HG02588 (cell line): ENCODE measurements at regions not wholly inside any gene's neighbourhood (a gene's known extent, or its start where the extent isn't known, plus 50 kb on each side); places are given as distances from the start of the nearest gene placed in this dataset.

Experiments
- ATAC-seq: cut with Tn5 transposase; IDR thresholded peaks from one replicate; pipeline ENCODE4 v1.9.1; 2021; ENCODE audit warnings: mild to moderate bottlenecking, moderate library complexity; ENCODE audit not compliant: unreplicated experiment

- no peak for ATAC-seq
Observed at GRCh38 chr9:73742412-73742811, 590.7 kb downstream of the ANXA1 start.

- ATAC-seq = no peak
Observed at GRCh38 chr9:73743826-73744225, 592.2 kb downstream of the ANXA1 start.

GRCh38 chr9:73745598-73745997, 593.9 kb downstream of the ANXA1 start:
- no peak for ATAC-seq

GRCh38 chr9:73753171-73753570, 601.5 kb downstream of the ANXA1 start:
- no peak for ATAC-seq

GRCh38 chr9:73761905-73762304, 610.2 kb downstream of the ANXA1 start:
- no peak for ATAC-seq

- no peak for ATAC-seq
Observed at GRCh38 chr9:73773896-73774295, 622.2 kb downstream of the ANXA1 start.

GRCh38 chr9:73775757-73776156, 624.1 kb downstream of the ANXA1 start:
- no peak for ATAC-seq

GRCh38 chr9:73780916-73781315, 629.3 kb downstream of the ANXA1 start:
- ATAC-seq = no peak

- ATAC-seq = no peak
Observed at GRCh38 chr9:73782166-73782565, 630.5 kb downstream of the ANXA1 start.

GRCh38 chr9:73799446-73799845, 647.8 kb downstream of the ANXA1 start:
- no peak for ATAC-seq

GRCh38 chr9:73805111-73805510, 653.4 kb downstream of the ANXA1 start:
- ATAC-seq = no peak

GRCh38 chr9:73805853-73806458, 654.3 kb downstream of the ANXA1 start:
- no peak for ATAC-seq

GRCh38 chr9:73806876-73807275, 655.2 kb downstream of the ANXA1 start:
- ATAC-seq = no peak

GRCh38 chr9:73807952-73808351, 656.3 kb downstream of the ANXA1 start:
- no peak for ATAC-seq

GRCh38 chr9:73810585-73811215, 659.0 kb downstream of the ANXA1 start:
- no peak for ATAC-seq

GRCh38 chr9:73813546-73813945, 661.9 kb downstream of the ANXA1 start:
- no peak for ATAC-seq

GRCh38 chr9:73816905-73817304, 665.2 kb downstream of the ANXA1 start:
- ATAC-seq = no peak

- ATAC-seq = no peak
Observed at GRCh38 chr9:73824671-73825070, 672.5 kb upstream of the RORB start.

- ATAC-seq = no peak
Observed at GRCh38 chr9:73838871-73839270, 658.3 kb upstream of the RORB start.

- ATAC-seq = no peak
Observed at GRCh38 chr9:73839471-73839870, 657.7 kb upstream of the RORB start.

- ATAC-seq = no peak
Observed at GRCh38 chr9:73841018-73841417, 656.1 kb upstream of the RORB start.

- no peak for ATAC-seq
Observed at GRCh38 chr9:73844135-73844534, 653.0 kb upstream of the RORB start.

- ATAC-seq = peak; percentile 88
Observed at GRCh38 chr9:73845539-73845938, 651.6 kb upstream of the RORB start.
